ENCODE measurements at regions not wholly inside any gene's neighbourhood (a gene's known extent, or its start where the extent isn't known, plus 50 kb on each side); places are given as distances from the start of the nearest gene placed in this dataset.

- H3K36me3 Mint-ChIP-seq: no peaks in the 10 kb centered on the region
- H3K9me3 Mint-ChIP-seq: no peaks in the 10 kb centered on the region
- H3K27ac Mint-ChIP-seq: no peak overlapping the region
- no peaks in the 10 kb centered on the region for H3K27me3 Mint-ChIP-seq
- no peak overlapping the region for H3K4me3 Mint-ChIP-seq
- peaks cover 11% of the 10 kb centered on the region for H3K4me1 Mint-ChIP-seq
- DNase-seq (ENCODE audit: low spot score in 2 of 2) (no peak), ATAC-seq (ENCODE audit: low read depth) (no peak)
These were observed 95.7 kb upstream of the C3orf80 start for GRCh38 chr3:160129459-160130061.

GRCh38 chr3:160130071-160130470, 95.2 kb upstream of the C3orf80 start:
- peaks cover 11% of the 10 kb centered on the region for H3K4me1 Mint-ChIP-seq
- H3K27me3 Mint-ChIP-seq: no peaks in the 10 kb centered on the region
- DNase-seq (ENCODE audit: low spot score in 2 of 2) (no peak), ATAC-seq (ENCODE audit: low read depth) (no peak)
- no peak overlapping the region for H3K4me3 Mint-ChIP-seq
- no peaks in the 10 kb centered on the region for H3K9me3 Mint-ChIP-seq
- H3K36me3 Mint-ChIP-seq: no peaks in the 10 kb centered on the region
- no peak overlapping the region for H3K27ac Mint-ChIP-seq

GRCh38 chr3:160130950-160131349, 94.3 kb upstream of the C3orf80 start:
- Mint-ChIP-seq H3K4me3 (no peak overlapping the region), H3K9me3 (no peaks in the 10 kb centered on the region), H3K36me3 (no peaks in the 10 kb centered on the region), H3K27ac (no peak overlapping the region), H3K27me3 (no peaks in the 10 kb centered on the region), H3K4me1 (peaks cover 14% of the 10 kb centered on the region)
- ATAC-seq (ENCODE audit: low read depth) (no peak), DNase-seq (ENCODE audit: low spot score in 2 of 2) (no peak)

- Mint-ChIP-seq H3K4me1 (peaks cover 22% of the 10 kb centered on the region), H3K27me3 (no peaks in the 10 kb centered on the region), H3K36me3 (no peaks in the 10 kb centered on the region), H3K27ac (no peak overlapping the region), H3K9me3 (no peaks in the 10 kb centered on the region), H3K4me3 (no peak overlapping the region)
- DNase-seq (ENCODE audit: low spot score in 2 of 2) (no peak), ATAC-seq (ENCODE audit: low read depth) (no peak)
These were observed 93.0 kb upstream of the C3orf80 start for GRCh38 chr3:160132226-160132625.

GRCh38 chr3:160133757-160134156, 91.5 kb upstream of the C3orf80 start:
- H3K36me3 Mint-ChIP-seq: no peaks in the 10 kb centered on the region
- no peak overlapping the region for H3K4me3 Mint-ChIP-seq
- no peak overlapping the region for H3K27ac Mint-ChIP-seq
- no peak for ATAC-seq (ENCODE audit: low read depth)
- no peaks in the 10 kb centered on the region for H3K27me3 Mint-ChIP-seq
- H3K9me3 Mint-ChIP-seq: no peaks in the 10 kb centered on the region
- H3K4me1 Mint-ChIP-seq: peaks cover 22% of the 10 kb centered on the region
- no peak for DNase-seq (ENCODE audit: low spot score in 2 of 2)

- DNase-seq (ENCODE audit: low spot score in 2 of 2) (no peak), ATAC-seq (ENCODE audit: low read depth) (no peak)
- Mint-ChIP-seq H3K4me3 (no peak overlapping the region), H3K27me3 (no peaks in the 10 kb centered on the region), H3K27ac (no peak overlapping the region), H3K4me1 (peaks cover 19% of the 10 kb centered on the region), H3K36me3 (no peaks in the 10 kb centered on the region), H3K9me3 (no peaks in the 10 kb centered on the region)
These were observed 90.8 kb upstream of the C3orf80 start for GRCh38 chr3:160134454-160134853.

GRCh38 chr3:160134964-160135363, 90.3 kb upstream of the C3orf80 start:
- Mint-ChIP-seq H3K9me3 (no peaks in the 10 kb centered on the region), H3K27ac (no peak overlapping the region), H3K4me3 (no peak overlapping the region), H3K27me3 (no peaks in the 10 kb centered on the region), H3K4me1 (peaks cover 15% of the 10 kb centered on the region), H3K36me3 (no peaks in the 10 kb centered on the region)
- DNase-seq (ENCODE audit: low spot score in 2 of 2) (no peak), ATAC-seq (ENCODE audit: low read depth) (no peak)

GRCh38 chr3:160135851-160136250, 89.4 kb upstream of the C3orf80 start:
- peak overlapping the region; percentile 35 for H3K27ac Mint-ChIP-seq
- H3K4me3 Mint-ChIP-seq: no peak overlapping the region
- H3K9me3 Mint-ChIP-seq: no peaks in the 10 kb centered on the region
- no peaks in the 10 kb centered on the region for H3K36me3 Mint-ChIP-seq
- peaks cover 11% of the 10 kb centered on the region for H3K4me1 Mint-ChIP-seq
- no peaks in the 10 kb centered on the region for H3K27me3 Mint-ChIP-seq
- DNase-seq (ENCODE audit: low spot score in 2 of 2) (no peak), ATAC-seq (ENCODE audit: low read depth) (peak; percentile 38)

- Mint-ChIP-seq H3K4me1 (peaks cover 11% of the 10 kb centered on the region), H3K9me3 (no peaks in the 10 kb centered on the region), H3K4me3 (no peak overlapping the region), H3K36me3 (no peaks in the 10 kb centered on the region), H3K27me3 (no peaks in the 10 kb centered on the region), H3K27ac (peak overlapping the region; percentile 25)
- ATAC-seq (ENCODE audit: low read depth) (peak; percentile 49), DNase-seq (ENCODE audit: low spot score in 2 of 2) (no peak)
These were observed 88.8 kb upstream of the C3orf80 start for GRCh38 chr3:160136421-160136820.

GRCh38 chr3:160139291-160139690, 85.9 kb upstream of the C3orf80 start:
- no peak for DNase-seq (ENCODE audit: low spot score in 2 of 2)
- Mint-ChIP-seq H3K27me3 (no peaks in the 10 kb centered on the region), H3K4me1 (peaks cover 11% of the 10 kb centered on the region), H3K27ac (no peak overlapping the region), H3K9me3 (peaks cover 5% of the 10 kb centered on the region), H3K36me3 (no peaks in the 10 kb centered on the region), H3K4me3 (no peak overlapping the region)
- no peak for ATAC-seq (ENCODE audit: low read depth)

- H3K36me3 Mint-ChIP-seq: no peaks in the 10 kb centered on the region
- H3K27ac Mint-ChIP-seq: no peak overlapping the region
- DNase-seq (ENCODE audit: low spot score in 2 of 2) (no peak), ATAC-seq (ENCODE audit: low read depth) (no peak)
- H3K27me3 Mint-ChIP-seq: no peaks in the 10 kb centered on the region
- H3K4me3 Mint-ChIP-seq: no peak overlapping the region
- H3K9me3 Mint-ChIP-seq: peaks cover 6% of the 10 kb centered on the region
- peaks cover 9% of the 10 kb centered on the region for H3K4me1 Mint-ChIP-seq
These were observed 84.5 kb upstream of the C3orf80 start for GRCh38 chr3:160140756-160141155.

GRCh38 chr3:160141485-160142185, 83.6 kb upstream of the C3orf80 start:
- ATAC-seq (ENCODE audit: low read depth) (no peak), DNase-seq (ENCODE audit: low spot score in 2 of 2) (no peak)
- Mint-ChIP-seq H3K27ac (no peak overlapping the region), H3K4me1 (peaks cover under 1% of the 10 kb centered on the region), H3K9me3 (peaks cover 6% of the 10 kb centered on the region), H3K36me3 (no peaks in the 10 kb centered on the region), H3K4me3 (no peak overlapping the region), H3K27me3 (no peaks in the 10 kb centered on the region)

- no peak for ATAC-seq (ENCODE audit: low read depth)
- no peak overlapping the region for H3K27ac Mint-ChIP-seq
- peaks cover 8% of the 10 kb centered on the region for H3K9me3 Mint-ChIP-seq
- no peak for DNase-seq (ENCODE audit: low spot score in 2 of 2)
- H3K4me3 Mint-ChIP-seq: no peak overlapping the region
- H3K36me3 Mint-ChIP-seq: no peaks in the 10 kb centered on the region
- H3K4me1 Mint-ChIP-seq: no peaks in the 10 kb centered on the region
- H3K27me3 Mint-ChIP-seq: no peaks in the 10 kb centered on the region
These were observed 81.7 kb upstream of the C3orf80 start for GRCh38 chr3:160143482-160143881.

- no peak overlapping the region for H3K27ac Mint-ChIP-seq
- no peak overlapping the region for H3K4me3 Mint-ChIP-seq
- DNase-seq (ENCODE audit: low spot score in 2 of 2) (no peak), ATAC-seq (ENCODE audit: low read depth) (no peak)
- H3K27me3 Mint-ChIP-seq: peaks cover 2% of the 10 kb centered on the region
- H3K36me3 Mint-ChIP-seq: no peaks in the 10 kb centered on the region
- no peaks in the 10 kb centered on the region for H3K4me1 Mint-ChIP-seq
- H3K9me3 Mint-ChIP-seq: peaks cover 3% of the 10 kb centered on the region
These were observed 75.2 kb upstream of the C3orf80 start for GRCh38 chr3:160150066-160150465.

GRCh38 chr3:160150525-160150924, 74.7 kb upstream of the C3orf80 start:
- Mint-ChIP-seq H3K27ac (no peak overlapping the region), H3K4me1 (no peaks in the 10 kb centered on the region), H3K27me3 (peaks cover 2% of the 10 kb centered on the region), H3K9me3 (peaks cover 2% of the 10 kb centered on the region), H3K4me3 (no peak overlapping the region), H3K36me3 (no peaks in the 10 kb centered on the region)
- DNase-seq (ENCODE audit: low spot score in 2 of 2) (no peak), ATAC-seq (ENCODE audit: low read depth) (no peak)

Measured in memory B cell (primary cell).